ENCODE measurements at regions not wholly inside any gene's neighbourhood (a gene's known extent, or its start where the extent isn't known, plus 50 kb on each side); places are given as distances from the start of the nearest gene placed in this dataset.

DNA sequence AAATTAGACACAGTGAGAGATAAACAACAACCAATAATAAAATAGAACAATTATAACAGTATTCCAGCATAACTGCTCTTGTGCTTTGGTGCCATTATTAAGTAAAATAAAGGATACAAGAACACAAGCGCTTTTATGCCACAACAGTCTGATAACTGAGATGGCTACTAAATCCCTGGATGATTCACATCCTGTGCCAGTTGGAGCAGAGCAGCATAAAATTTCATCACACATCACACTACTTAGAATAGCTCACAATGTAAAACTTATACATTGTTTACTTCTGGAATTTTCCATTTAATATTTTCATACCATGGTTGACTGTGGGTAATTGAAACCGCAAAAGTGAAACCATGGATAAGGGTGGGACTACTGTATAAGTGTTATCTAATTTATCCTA is 399.9 kb upstream of the CNKSR2 start:
- peaks cover 11% of the 10 kb centered on the region for H3K4me1 Mint-ChIP-seq
- WGBS, 2 experiments (ENCODE audit: insufficient coverage in 1 of 2, insufficient read length in 1 of 2) = 100% methylated on average over 1 of the region's 2 CpGs; no CpG with 5 or more reads in 1 of the 2 experiments
- H3K27ac ChIP-seq (ENCODE audit: low read depth, low read length) = no peak overlapping the region

DNA sequence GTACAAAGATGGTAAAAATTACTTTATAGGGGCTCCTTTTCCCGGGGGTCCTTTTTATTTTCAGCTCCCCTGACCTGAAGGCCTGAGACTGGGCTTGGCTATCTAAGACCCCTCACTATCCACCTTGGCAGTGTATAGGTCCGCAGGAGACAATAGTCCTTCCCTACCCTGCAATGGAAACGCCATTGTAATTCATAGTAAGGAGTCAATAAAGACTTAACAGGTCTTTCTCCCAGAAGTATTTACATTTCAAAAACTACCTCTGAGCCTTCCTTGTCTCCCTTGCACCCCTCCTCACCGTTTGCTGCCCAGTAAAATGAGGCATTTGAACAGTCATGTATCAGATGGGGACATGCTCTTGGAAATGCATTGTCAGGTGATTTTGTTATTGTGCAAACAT is 401.2 kb upstream of the CNKSR2 start:
- Mint-ChIP-seq H3K36me3 (ENCODE audit: low read depth) (no peaks in the 10 kb centered on the region), H3K4me1 (peaks cover 19% of the 10 kb centered on the region), H3K27ac (no peak overlapping the region), H3K9me3 (no peaks in the 10 kb centered on the region), H3K27me3 (ENCODE audit: insufficient read depth) (peaks cover 5% of the 10 kb centered on the region), H3K4me3 (no peak overlapping the region)
- H3K36me3 ChIP-seq (ENCODE audit: control insufficient read depth, insufficient read depth, low read length) = no peaks in the 10 kb centered on the region
- H3K4me1 ChIP-seq (ENCODE audit: control insufficient read depth, insufficient read depth, low read length) = no peaks in the 10 kb centered on the region
- H3K4me3 ChIP-seq (ENCODE audit: low read length) = no peak overlapping the region
- WGBS, 2 experiments (ENCODE audit: insufficient coverage in 1 of 2, insufficient read length in 1 of 2) = 38% methylated on average over 4 of the region's 4 CpGs; no CpG with 5 or more reads in 1 of the 2 experiments
- DNase-seq = no peak
- H3K27me3 ChIP-seq (ENCODE audit: control insufficient read depth, insufficient read depth, low read length, poor library complexity, severe bottlenecking) = no peaks in the 10 kb centered on the region
- no peak overlapping the region for H3K9ac ChIP-seq (ENCODE audit: extremely low read depth, low read length, poor library complexity, severe bottlenecking)
- TF ChIP-seq, protein P1, sequence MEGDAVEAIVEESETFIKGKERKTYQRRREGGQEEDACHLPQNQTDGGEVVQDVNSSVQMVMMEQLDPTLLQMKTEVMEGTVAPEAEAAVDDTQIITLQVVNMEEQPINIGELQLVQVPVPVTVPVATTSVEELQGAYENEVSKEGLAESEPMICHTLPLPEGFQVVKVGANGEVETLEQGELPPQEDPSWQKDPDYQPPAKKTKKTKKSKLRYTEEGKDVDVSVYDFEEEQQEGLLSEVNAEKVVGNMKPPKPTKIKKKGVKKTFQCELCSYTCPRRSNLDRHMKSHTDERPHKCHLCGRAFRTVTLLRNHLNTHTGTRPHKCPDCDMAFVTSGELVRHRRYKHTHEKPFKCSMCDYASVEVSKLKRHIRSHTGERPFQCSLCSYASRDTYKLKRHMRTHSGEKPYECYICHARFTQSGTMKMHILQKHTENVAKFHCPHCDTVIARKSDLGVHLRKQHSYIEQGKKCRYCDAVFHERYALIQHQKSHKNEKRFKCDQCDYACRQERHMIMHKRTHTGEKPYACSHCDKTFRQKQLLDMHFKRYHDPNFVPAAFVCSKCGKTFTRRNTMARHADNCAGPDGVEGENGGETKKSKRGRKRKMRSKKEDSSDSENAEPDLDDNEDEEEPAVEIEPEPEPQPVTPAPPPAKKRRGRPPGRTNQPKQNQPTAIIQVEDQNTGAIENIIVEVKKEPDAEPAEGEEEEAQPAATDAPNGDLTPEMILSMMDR (conservative IDR thresholded peaks at IDR 0.05) = no peak
- no peaks in the 10 kb centered on the region for H3K9me3 ChIP-seq (ENCODE audit: control insufficient read depth, low read length)
- no peak overlapping the region for H3K27ac ChIP-seq (ENCODE audit: low read depth, low read length)

More for the DNA sequence above, 399.9 kb upstream of the CNKSR2 start:
- Histone ChIP-seq H3K4me1 (ENCODE audit: control insufficient read depth, insufficient read depth, low read length) (no peaks in the 10 kb centered on the region), H3K27me3 (ENCODE audit: control insufficient read depth, insufficient read depth, low read length, poor library complexity, severe bottlenecking) (no peaks in the 10 kb centered on the region), H3K36me3 (ENCODE audit: control insufficient read depth, insufficient read depth, low read length) (no peaks in the 10 kb centered on the region), H3K9ac (ENCODE audit: extremely low read depth, low read length, poor library complexity, severe bottlenecking) (no peak overlapping the region), H3K4me3 (ENCODE audit: low read length) (no peak overlapping the region), H3K9me3 (ENCODE audit: control insufficient read depth, low read length) (no peaks in the 10 kb centered on the region)
- Mint-ChIP-seq H3K9me3 (no peaks in the 10 kb centered on the region), H3K27ac (no peak overlapping the region), H3K4me3 (no peak overlapping the region), H3K36me3 (ENCODE audit: low read depth) (no peaks in the 10 kb centered on the region), H3K27me3 (ENCODE audit: insufficient read depth) (peaks cover 5% of the 10 kb centered on the region)
- TF ChIP-seq, protein P1 (conservative IDR thresholded peaks at IDR 0.05) = no peak
- no peak for DNase-seq

DNA sequence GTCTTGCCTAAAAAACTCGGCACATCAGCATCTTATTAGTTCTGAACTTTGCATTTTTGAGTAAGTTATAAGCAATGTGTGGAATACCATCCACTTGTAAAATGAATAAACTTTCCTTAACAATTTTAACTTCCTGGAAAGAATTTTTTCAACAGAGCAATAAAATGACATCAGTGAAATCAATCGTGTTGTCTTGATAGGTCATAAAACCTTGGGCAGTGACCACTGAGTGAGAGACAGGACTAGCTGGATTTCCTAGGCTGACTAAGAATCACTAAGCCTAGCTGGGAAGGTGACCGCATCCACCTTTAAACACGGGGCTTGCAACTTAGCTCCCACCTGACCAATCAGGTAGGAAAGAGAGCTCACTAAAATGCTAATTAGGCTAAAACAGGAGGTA is 403.0 kb upstream of the CNKSR2 start:
- Histone ChIP-seq H3K27ac (ENCODE audit: low read depth, low read length) (no peak overlapping the region), H3K36me3 (ENCODE audit: control insufficient read depth, insufficient read depth, low read length) (no peaks in the 10 kb centered on the region), H3K27me3 (ENCODE audit: control insufficient read depth, insufficient read depth, low read length, poor library complexity, severe bottlenecking) (no peaks in the 10 kb centered on the region), H3K9ac (ENCODE audit: extremely low read depth, low read length, poor library complexity, severe bottlenecking) (no peak overlapping the region), H3K4me3 (ENCODE audit: low read length) (no peak overlapping the region), H3K4me1 (ENCODE audit: control insufficient read depth, insufficient read depth, low read length) (no peaks in the 10 kb centered on the region), H3K9me3 (ENCODE audit: control insufficient read depth, low read length) (no peaks in the 10 kb centered on the region)
- no peak for DNase-seq
- Mint-ChIP-seq H3K9me3 (peaks cover 5% of the 10 kb centered on the region), H3K36me3 (ENCODE audit: low read depth) (no peaks in the 10 kb centered on the region), H3K27ac (no peak overlapping the region), H3K27me3 (ENCODE audit: insufficient read depth) (peaks cover 5% of the 10 kb centered on the region), H3K4me1 (peaks cover 19% of the 10 kb centered on the region), H3K4me3 (no peak overlapping the region)
- TF ChIP-seq, protein P1 (conservative IDR thresholded peaks at IDR 0.05) = no peak
- WGBS, 2 experiments (ENCODE audit: insufficient coverage in 1 of 2, insufficient read length in 1 of 2) = 86 to 95% methylated on average over 2 to 4 of the region's 4 CpGs
